ENCODE measurements at regions not wholly inside any gene's neighbourhood (a gene's known extent, or its start where the extent isn't known, plus 50 kb on each side); places are given as distances from the start of the nearest gene placed in this dataset.

- TF ChIP-seq CTCF (IDR thresholded peaks at IDR 0.05; ENCODE audit: low read depth, low read length) = no peak
- DNase-seq (ENCODE audit: extremely low read depth, low read depth) = no peak
Measured at GRCh38 chr6:15926256-15926655, 202.6 kb upstream of the MYLIP start.

GRCh38 chr6:15924893-15925292 is 204.0 kb upstream of the MYLIP start:
- no peak for DNase-seq (ENCODE audit: extremely low read depth, low read depth)
- no peak for TF ChIP-seq CTCF (IDR thresholded peaks at IDR 0.05; ENCODE audit: low read depth, low read length)

- DNase-seq (ENCODE audit: extremely low read depth, low read depth) = peak; percentile 27
Measured at GRCh38 chr6:15922510-15923250, 206.2 kb upstream of the MYLIP start.

GRCh38 chr6:15921243-15921642 is 207.6 kb upstream of the MYLIP start:
- no peak for DNase-seq (ENCODE audit: extremely low read depth, low read depth)
- no peak for TF ChIP-seq CTCF (IDR thresholded peaks at IDR 0.05; ENCODE audit: low read depth, low read length)

More at GRCh38 chr6:15922510-15923250, 206.2 kb upstream of the MYLIP start:
- no peak for TF ChIP-seq CTCF (IDR thresholded peaks at IDR 0.05; ENCODE audit: low read depth, low read length)

GRCh38 chr6:15916581-15916980 is 212.3 kb upstream of the MYLIP start:
- TF ChIP-seq CTCF (IDR thresholded peaks at IDR 0.05; ENCODE audit: low read depth, low read length) = no peak
- DNase-seq (ENCODE audit: extremely low read depth, low read depth) = no peak

GRCh38 chr6:15915508-15916178 is 213.2 kb upstream of the MYLIP start:
- no peak for DNase-seq (ENCODE audit: extremely low read depth, low read depth)
- no peak for TF ChIP-seq CTCF (IDR thresholded peaks at IDR 0.05; ENCODE audit: low read depth, low read length)

- DNase-seq (ENCODE audit: extremely low read depth, low read depth) = no peak
- TF ChIP-seq CTCF (IDR thresholded peaks at IDR 0.05; ENCODE audit: low read depth, low read length) = no peak
Measured at GRCh38 chr6:15914553-15914952, 214.3 kb upstream of the MYLIP start.

Measured in AG09319 (cell line).